NCI-H146 treated with DMSO at 0.1 percent for 48 hours (cell line): ENCODE measurements at regions not wholly inside any gene's neighbourhood (a gene's known extent, or its start where the extent isn't known, plus 50 kb on each side); places are given as distances from the start of the nearest gene placed in this dataset.

Source experiments
- DNase-seq: peaks from one replicate; lab custom pipeline; 2025; ENCODE audit not compliant: unreplicated experiment; lab: John Stamatoyannopoulos, UW

DNA sequence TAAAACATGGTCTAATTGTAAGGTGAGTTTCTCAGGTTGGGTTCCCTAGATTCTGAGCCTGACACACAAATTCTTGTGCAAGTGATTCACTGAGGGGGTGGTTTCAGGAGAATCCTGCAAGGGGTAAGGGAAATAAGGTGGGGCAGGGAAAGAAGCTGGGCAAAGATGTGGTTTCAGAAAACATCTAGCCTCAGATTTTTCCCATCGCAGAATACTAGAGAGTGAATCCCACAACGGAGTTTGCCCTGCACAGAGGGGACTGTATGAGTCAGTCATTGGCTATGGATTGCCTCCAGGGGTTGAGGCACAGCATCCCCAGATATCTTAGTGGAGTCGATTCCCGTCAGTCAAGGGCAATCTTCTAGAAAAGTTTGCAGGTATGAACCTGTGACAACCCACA is 65.2 kb downstream of the PRL start:
- DNase-seq: no peak

DNA sequence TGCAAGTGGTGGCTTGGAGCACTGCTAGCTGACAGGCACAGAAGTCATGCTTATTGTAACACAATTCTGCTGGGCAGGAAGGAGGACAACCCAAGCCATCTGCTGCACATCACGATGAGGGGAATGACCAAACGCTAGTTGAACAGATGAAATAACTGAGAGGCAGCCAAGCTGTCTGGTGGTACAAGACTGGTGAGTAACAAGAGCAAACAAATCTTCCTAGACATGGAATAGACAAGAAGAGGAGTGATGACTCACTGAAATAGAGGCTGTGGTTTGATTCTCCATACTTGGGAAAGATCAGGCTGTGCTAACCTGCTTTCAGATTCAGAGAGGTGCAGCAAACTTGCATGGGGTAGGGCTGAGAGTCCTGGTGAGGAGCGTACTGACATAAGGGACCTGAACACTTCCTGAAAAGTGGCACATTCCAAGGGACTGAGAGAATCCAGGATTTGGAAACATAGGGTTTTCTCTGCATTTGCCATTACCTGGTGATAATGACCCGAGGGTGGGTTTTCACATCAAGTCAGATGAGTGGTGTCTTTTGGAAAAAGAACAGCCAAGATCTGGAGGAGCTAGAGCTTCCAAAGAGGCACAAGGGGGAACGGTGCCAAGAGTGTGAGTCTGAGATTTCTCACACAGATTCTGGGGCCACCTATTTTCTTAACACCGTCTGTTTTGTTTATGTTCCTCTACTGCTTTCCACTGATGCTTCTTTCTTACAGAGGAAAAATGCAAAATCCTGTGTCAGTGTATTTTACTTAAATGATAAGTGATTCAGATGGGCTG is 60.0 kb downstream of the PRL start:
- DNase-seq: no peak
